Activated CD4-positive, alpha-beta T cell treated with anti-CD3 and anti-CD28 coated beads, Interleukin-2, Interleukin-6, amounts not matched to agents 100 ng/mL and 50 ng/mL, durations not matched to agents 16 hours and 8 hours (primary cell): ENCODE measurements at regions not wholly inside any gene's neighbourhood (a gene's known extent, or its start where the extent isn't known, plus 50 kb on each side); places are given as distances from the start of the nearest gene placed in this dataset.
"Not testable (repeated sequence)": the region's sequence is repeated elsewhere in the genome, so short reads cannot be mapped to it uniquely, and the experiment has no call there.

Source experiments
- DNase-seq: peaks from one replicate; pipeline ENCODE4 v3.0.0-alpha.2; 2020

GRCh38 chr18:14997357-14997756 is 249.4 kb downstream of the ANKRD30B start:
- no peak for DNase-seq

- DNase-seq = not testable (repeated sequence)
Measured at GRCh38 chr18:14997899-14998298, 249.9 kb downstream of the ANKRD30B start.

- not testable (repeated sequence) for DNase-seq
Measured at GRCh38 chr18:14998360-14999042, 250.5 kb downstream of the ANKRD30B start.

- DNase-seq = no peak
Measured at GRCh38 chr18:14999085-14999975, 251.4 kb downstream of the ANKRD30B start.

DNA sequence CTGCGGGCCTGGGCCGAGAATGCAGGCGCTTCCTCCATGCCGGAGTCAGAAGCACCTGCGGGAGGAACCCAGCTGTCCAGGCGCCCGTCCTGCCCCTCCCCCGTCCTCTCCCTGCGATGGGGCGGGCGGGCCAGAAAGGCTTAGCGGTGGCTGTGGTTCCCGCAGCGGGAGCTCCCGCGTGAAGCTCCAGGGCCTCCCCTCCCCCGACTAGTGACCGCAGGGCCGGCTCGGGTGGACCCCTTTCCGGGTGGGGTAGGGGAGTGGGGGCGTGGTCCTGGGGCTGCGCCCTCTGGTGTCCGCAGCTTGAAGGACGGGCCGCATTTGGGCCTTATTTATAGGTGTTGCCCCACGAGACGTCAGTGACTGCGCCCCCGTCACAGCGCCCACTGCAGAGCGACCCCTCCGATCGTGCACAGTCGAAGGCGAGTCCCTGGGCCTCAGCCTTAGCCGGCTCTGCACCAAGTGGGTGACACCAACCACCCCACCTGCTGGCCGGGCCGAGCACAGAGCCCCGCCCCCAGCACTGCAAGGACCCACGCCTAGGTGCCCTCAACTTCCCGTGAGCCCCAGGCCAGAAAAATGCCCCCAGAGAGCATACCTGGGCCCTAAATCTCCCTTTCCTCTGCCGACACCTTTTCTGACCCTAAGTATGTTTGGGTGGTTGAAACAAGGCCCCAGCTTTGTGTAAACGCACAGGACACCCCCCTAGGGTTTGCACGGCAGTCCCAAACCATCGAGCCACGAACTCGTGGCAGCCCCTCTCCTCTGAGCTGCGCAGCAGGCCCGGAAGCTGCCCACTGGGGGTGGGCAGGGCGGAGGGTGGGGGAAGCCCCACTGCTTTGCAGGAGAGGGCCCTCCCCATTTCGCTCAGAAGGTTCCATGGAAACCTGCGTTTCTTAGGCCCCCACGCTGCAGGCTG is 252.4 kb downstream of the ANKRD30B start:
- not testable (repeated sequence) for DNase-seq

DNA sequence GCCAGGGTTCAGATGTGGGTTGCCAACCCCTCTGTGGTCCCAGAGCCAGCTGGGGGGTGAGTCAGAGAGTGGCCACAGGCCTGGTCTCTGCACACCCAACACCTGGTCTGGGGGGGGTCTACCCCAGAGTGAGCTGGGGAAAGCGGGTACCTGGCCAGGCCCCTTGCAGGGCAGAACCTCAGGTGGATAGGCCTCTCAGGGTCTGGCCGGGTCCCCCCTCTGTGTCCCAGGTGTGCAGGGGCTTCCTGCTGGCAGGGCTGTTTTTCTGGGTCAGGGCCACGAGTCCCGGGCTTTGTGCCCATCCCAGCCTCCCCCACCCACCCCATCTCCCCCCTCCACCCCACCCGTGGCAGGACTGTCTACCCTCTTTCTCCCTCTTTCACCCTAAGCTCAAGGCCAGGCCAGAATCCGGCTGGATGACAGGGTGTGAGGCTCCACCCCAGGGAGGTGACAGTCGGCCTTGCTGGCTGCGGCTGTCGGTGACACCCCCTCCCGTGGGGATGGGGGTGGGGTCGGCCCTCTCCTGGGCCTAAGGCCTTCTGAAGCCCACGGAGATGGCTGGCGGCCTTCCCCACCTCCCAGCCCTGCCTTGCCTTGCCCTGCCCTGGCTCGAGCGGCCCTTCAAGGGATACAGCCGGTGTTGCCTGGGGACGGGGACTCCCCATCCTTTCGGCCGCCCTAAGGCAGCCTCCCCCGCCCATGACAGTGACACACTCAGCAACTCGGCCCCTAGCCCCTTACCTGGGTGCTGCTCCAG is 253.2 kb downstream of the ANKRD30B start:
- not testable (repeated sequence) for DNase-seq

- DNase-seq = not testable (repeated sequence)
Measured at GRCh38 chr18:15001795-15002107, 253.8 kb downstream of the ANKRD30B start.

DNA sequence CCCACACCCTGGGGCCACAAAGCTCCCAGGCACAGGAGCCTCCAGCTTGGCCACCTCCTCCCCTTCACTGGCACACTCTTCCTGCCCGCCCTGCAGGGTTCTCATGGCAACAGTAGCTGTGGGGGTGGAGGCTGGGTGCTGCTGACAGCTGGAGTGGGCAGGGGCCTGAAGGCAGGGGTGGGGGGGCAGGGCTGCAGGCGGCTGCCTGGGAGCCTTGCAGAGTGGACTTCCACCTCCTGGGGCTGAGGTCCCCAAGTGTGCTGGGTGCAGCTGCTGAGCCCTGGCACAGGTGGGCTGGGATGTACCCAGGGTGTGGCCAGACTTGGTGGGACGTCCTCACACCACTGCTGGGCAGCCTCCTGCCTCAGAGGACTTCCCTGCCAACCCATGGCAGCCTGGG is 254.8 kb downstream of the ANKRD30B start:
- DNase-seq = not testable (repeated sequence)

- not testable (repeated sequence) for DNase-seq
Measured at GRCh38 chr18:15003231-15003630, 255.3 kb downstream of the ANKRD30B start.

DNA sequence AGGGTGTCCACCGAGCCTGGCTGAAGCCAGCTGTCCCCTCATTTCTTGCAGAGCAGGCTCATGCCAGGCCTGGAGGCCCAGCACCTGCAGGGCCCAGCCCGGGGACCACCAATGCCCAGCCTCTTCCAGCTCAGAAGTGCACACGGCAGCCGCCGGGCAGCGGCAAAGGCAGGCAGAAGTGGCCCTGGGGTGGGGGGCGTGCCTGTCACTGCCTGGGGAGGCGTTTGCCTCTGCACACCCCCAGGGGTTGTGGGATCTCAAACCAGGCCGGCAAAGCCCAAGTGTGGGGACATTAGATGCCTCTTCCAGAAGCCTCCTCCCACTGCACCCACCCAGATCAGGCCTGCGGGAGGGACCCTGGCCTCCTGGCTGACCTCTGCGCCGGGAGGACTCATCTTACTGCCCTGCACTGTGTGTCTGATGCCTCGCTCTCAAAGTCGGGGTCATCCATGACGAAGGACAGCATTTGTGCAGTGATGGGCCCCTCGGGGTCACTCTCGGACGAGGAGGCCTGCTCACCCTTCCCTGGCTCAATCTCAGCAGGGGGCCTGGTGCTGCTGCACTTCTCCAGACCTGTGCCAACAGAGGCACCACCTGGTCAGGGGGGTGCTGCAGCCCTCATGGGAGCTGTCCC is 255.8 kb downstream of the ANKRD30B start:
- not testable (repeated sequence) for DNase-seq

DNA sequence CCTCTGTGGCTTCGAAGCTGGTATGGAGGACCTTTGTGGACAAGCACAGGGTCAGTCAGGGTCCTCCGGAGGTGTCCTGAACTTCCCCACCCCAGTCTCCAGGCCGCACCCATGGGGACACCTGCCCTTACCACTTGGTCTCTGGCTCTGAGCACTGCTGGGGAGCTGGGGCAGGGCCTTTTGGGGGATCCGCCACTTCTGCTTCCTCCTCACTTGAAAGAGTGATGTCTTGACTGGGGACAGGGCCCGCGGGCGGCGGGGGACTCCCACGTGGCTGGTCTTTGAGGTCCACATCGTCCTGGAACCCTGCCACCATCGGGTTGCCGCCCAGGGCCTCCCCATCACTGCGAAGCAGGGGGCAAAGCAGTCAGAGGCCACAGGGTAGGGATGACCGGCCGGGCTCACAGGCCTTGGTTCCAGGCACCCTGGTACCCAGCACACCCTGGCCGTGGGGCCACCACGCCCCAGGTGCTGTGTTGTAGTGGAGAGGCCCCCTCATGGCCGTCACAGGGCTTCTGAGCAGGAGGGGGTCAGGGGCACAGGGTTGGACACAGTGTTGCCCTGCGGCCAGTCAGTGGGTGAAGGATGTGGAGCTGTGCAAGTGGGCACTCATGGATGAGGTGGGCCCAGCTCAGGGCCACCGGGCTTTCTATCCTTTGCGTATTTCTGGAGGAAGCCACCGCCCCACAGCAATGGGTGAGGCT is 256.4 kb downstream of the ANKRD30B start:
- not testable (repeated sequence) for DNase-seq

GRCh38 chr18:15005313-15006130 is 257.6 kb downstream of the ANKRD30B start:
- DNase-seq = no peak

DNA sequence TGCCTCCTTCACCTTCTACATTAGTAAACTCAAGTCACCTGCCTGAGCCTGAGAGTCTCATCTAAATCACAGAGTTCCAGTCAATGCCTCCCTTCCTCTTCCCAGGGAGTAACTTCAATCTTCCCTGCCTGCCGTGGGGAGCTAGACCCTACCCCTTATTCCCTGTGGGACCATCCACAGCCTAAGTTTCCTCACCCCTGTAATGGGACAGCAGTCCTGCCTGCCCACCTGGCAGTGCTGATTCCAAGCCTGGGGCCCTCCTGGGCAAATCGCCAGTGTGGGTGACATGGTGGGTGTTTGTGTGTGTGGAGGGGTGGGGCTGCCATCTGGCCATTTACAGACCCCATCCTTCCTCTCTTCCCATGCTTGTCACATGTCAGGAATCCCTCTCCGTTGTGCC is 258.6 kb downstream of the ANKRD30B start:
- not testable (repeated sequence) for DNase-seq

DNA sequence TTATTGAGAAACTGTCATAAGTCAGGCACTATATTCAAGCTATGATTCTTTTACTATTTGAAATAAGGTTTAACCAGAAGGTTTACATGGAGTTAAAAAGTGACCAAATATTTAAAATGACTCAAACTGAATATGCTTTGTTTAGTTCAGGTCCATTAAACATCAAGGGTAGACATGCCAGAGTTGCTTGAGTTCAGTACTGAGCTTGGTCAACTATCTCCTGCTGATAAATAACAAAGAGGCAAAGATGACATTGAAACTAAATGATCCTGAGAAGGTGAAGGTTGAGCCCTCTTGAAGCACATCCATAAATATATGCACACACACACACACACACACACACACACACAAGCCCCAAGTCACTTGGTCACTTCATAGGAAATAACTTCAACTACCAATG is 278.1 kb downstream of the ANKRD30B start:
- DNase-seq = not testable (repeated sequence)

GRCh38 chr18:15028037-15028436 is 280.1 kb downstream of the ANKRD30B start:
- not testable (repeated sequence) for DNase-seq

- not testable (repeated sequence) for DNase-seq
Measured at GRCh38 chr18:15060279-15060880, 312.4 kb downstream of the ANKRD30B start.

DNA sequence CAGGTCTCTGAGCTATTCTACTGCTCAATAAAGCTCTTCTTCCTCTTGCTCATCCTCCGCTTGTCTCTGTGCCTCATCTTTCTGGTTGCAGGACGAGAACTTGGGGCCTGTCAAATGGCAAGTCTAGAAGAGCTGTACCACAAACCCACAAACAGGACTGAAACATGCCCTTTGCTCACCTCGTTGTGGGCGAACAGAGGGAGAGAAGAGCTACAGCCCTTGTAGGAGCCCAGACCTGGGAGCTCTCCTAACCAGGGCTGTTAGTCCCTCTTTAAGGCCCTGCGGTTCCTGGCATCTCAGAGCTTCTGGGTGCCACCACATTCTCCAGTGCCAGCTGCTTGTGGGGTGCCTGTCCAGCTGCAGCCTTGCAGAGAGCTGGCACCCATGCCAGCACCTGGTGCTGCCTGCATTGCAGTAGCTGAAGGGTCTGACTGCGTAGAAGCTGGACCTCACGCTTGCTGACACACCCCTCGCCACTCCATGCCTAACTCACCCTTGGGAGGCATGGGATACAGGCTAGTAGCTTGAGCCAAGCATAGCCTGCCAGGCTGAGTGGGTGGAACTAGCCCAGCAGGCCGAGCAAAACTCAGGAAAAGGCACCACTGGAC is 313.4 kb downstream of the ANKRD30B start:
- DNase-seq = not testable (repeated sequence)

- DNase-seq = not testable (repeated sequence)
Measured at GRCh38 chr18:15066434-15066833, 318.5 kb downstream of the ANKRD30B start.

DNA sequence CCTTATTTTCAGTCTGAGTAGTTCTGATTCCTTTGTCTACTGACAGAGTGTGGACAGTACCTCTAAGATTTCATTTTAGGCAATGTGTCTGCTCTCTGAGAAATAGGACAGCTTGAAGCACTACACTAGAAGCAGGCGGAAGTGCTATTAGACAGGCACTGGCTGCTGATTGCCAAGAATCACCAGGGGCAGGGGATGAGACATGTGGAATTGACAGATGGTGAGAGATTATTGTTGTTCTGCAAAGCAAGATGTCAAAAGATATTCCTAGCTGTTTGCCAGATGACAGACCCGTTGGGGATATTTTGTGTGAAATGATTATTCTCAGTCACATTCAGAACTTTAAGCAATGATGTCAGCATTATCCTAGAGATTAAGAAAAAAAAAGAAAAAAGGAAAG is 323.3 kb downstream of the ANKRD30B start:
- not testable (repeated sequence) for DNase-seq
